Non-pigmented ciliary epithelial cell (primary cell): ENCODE measurements at regions not wholly inside any gene's neighbourhood (a gene's known extent, or its start where the extent isn't known, plus 50 kb on each side); places are given as distances from the start of the nearest gene placed in this dataset.
"Not testable (repeated sequence)": the region's sequence is repeated elsewhere in the genome, so short reads cannot be mapped to it uniquely, and the experiment has no call there.

Source experiments
- DNase-seq: peaks from one replicate; pipeline ENCODE4 v3.0.0-alpha.2; 2010; ENCODE audit warnings: low read depth

DNA sequence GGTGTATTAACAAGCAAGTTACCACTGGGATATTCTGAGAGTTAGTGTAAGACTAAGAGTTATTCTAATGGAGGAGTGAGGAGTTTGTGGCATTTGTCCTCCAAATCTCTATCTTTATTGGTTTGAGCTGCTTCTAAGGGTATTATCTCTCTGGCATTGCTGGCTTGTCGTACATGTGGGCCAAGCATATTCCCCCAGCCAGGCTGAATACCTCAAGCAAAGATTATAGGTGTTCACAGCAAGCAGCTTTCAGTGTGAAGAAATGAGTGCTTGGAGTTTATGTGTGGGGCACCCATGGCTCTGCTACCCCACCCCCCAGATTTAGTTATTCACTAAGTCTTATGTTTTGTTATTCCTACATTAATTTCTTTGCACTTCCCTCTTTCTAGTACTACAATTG, 193.6 kb upstream of the FANCL start:
- no peak for DNase-seq

DNA sequence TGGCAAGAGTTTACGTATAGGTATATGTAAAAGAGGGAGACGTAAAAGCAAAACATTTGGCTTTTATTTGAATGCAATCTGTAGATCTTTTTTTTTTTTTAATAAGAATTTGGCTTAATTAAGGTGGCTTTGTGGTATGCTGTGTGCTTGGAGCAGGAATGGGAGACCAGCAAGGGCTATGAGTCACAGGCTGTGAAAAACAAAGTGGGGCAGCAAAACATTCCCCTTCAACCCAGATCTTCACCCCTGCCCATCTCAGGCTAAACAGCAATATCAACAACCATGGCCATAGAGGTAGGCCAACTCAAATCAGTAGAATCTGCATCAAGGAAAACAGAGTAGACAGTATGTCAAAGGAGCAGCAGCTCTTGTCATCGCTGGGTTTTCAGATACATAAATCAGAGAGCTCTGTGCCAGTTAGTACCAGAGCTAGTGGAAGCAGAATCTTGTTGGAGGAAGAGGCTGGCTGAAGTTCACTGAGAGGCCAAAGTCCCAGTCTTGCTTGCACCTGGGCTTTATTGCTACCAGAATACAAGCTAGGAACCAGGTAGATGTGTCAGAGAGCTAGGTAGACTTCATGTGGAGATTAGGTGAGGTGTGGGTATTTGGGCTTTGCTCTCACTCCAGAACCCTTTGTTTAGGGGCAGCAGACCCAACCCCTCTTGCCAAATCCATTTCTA, 191.5 kb upstream of the FANCL start:
- DNase-seq = no peak

DNA sequence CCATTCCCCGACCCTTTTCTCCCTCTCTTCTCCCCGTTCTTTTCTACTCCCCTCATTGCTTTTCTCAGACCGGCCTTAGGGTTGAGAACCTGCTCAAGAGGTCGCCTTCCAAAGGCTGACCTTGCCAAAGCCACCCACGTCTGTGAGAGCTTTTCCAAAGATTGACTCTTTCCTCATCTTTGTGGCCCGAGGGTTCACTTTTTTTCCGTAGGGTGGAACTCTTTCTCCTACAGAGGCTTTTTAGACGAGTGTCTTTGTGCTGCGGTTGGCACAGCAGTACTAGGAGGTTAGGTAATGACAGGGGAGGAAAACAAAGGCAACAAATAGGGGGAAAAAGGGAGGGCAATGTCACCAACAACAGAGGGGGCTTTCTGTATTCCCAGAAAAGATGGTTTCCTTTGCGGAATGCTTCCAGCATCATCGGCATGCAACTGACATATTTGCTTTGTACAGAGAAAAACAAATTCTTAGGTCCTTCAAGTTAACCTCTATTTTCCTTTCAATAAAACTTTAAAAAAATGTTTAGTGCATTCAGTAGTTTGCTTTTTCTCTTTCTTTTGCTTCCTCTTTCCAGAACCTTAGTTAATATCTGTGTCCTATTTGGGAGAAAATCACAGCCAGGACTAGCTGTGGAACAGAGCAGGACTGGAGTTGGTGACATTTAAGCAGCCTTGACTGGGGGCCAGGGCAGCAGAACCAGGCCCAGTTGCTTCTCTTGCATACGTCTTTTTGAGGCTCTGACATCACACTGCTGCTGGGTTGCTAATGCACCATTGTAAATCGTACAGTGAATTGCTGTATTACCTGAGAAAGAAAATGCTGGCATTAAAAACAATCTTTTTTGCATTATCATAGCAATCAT, 188.1 kb upstream of the FANCL start:
- no peak for DNase-seq

- DNase-seq = no peak
Observed at GRCh38 chr2:58428096-58429013, 187.2 kb upstream of the FANCL start.

GRCh38 chr2:58427572-58428095, 186.5 kb upstream of the FANCL start:
- DNase-seq = no peak

- no peak for DNase-seq
Observed at GRCh38 chr2:58425368-58425767, 184.2 kb upstream of the FANCL start.

DNA sequence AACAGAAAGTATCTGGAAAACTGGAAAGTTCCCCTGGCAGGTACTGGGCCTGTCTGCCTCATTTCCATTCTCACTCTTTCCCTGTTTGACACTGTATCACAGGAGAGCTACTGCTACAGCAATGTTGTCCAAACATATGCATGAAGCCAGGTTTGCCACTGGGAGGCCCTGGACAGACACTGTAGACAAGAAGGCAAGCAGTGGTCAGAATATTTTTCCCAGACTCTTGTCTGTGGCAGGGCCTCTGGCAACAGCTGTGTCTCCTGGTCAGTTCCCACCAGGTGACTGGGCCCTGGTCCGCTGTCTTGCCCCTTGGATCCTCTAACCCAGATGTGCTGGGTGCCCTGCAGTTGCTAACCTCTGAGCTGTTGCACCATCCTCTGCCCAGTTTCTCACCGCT, 178.9 kb upstream of the FANCL start:
- DNase-seq = no peak

- no peak for DNase-seq
Observed at GRCh38 chr2:58416696-58417095, 175.6 kb upstream of the FANCL start.

- DNase-seq = no peak
Observed at GRCh38 chr2:58414506-58414905, 173.4 kb upstream of the FANCL start.

- DNase-seq = no peak
Observed at GRCh38 chr2:58410549-58410948, 169.4 kb upstream of the FANCL start.

DNA sequence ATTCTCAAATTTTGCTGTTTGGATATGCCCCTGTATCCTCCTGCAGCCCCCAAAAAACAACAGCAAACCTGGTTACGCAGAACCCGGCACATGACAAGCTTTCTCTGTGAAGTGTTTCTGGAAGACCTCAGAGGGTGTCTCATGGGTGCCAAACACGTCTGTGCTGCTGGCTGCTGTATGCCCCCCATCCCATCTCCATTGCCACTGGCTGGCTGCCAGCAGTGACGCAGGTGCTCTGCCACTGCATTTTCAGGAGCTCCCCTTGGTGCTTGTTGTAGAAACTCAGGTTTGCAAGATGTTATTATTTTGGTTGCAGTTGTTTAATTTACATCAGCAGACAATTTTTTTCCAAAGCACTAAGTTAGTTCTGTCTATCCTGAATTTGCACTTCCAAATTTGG, 166.4 kb upstream of the FANCL start:
- DNase-seq = no peak

DNA sequence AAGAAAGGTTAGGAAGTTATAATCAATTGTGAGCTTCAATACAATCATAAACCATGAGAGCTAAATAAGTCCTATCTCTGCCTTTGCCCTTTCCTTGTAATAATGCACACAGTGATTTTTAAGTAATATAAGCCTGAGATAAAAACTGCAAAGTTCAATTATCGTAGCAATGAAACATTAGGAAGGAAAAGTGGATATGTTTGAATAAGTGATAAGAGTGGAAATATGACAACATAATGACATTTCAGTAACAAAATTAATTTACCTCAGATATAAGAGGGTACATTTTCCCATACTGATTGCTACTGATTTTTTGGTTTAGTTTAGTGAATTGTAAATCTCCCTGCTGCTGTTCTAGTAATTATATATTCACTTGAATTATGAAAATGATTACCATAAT, 164.2 kb upstream of the FANCL start:
- DNase-seq = no peak

GRCh38 chr2:58401936-58402335, 160.8 kb upstream of the FANCL start:
- no peak for DNase-seq

- DNase-seq = no peak
Observed at GRCh38 chr2:58398406-58398805, 157.3 kb upstream of the FANCL start.

GRCh38 chr2:58387701-58388100, 146.6 kb upstream of the FANCL start:
- no peak for DNase-seq

GRCh38 chr2:58386904-58387303, 145.8 kb upstream of the FANCL start:
- not testable (repeated sequence) for DNase-seq

DNA sequence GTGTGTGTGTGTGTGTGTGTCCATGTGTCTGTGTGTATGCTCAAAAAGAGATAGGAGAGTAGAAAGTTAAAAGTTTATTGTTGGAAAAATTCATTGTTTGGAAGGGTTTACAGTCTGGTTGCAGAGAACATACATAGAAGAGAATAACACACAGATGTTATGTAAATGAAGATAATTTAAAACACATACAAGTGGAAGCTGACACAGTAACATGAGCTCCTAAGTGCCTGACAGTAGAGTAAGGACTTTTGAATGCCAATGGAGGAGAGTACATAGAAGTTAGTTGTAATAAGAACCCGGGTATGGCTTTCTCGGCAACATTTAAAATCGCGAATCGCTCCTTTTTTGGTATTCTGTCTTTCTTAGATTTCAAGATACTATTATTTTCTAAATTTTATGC, 137.0 kb upstream of the FANCL start:
- DNase-seq = no peak

- DNase-seq = no peak
Observed at GRCh38 chr2:58377181-58377580, 136.1 kb upstream of the FANCL start.

GRCh38 chr2:58376592-58376991, 135.5 kb upstream of the FANCL start:
- DNase-seq = no peak

DNA sequence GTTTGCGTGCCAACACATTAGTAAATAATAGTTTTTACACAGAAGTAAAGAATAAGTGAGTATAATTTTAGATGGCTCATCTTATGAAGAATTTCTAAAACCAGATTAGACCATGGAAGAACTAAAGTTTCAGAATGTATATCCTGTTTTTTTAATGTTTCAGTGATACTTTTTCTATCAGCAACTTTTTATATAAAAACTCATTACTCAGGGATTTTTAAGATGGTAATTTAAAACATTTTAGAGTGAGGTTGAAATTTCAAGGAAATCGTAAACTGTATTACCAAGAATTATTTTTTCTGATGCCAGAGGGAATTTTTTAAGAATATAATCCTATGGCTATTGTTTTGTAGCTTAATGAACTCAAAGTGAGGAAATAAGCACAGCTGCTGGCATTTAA, 128.5 kb upstream of the FANCL start:
- no peak for DNase-seq

GRCh38 chr2:58364098-58364497, 123.0 kb upstream of the FANCL start:
- DNase-seq = no peak

GRCh38 chr2:58358026-58358425, 116.9 kb upstream of the FANCL start:
- DNase-seq = no peak
